HuH-7 (cell line): ENCODE measurements at regions not wholly inside any gene's neighbourhood (a gene's known extent, or its start where the extent isn't known, plus 50 kb on each side); places are given as distances from the start of the nearest gene placed in this dataset.
A peak's percentile ranks its signal among the peaks of the same experiment; 100 is the strongest.

Experiments used
- DNase-seq: peaks from one replicate; pipeline ENCODE4 v3.0.0; 2011; ENCODE audit warnings: low spot score

DNA sequence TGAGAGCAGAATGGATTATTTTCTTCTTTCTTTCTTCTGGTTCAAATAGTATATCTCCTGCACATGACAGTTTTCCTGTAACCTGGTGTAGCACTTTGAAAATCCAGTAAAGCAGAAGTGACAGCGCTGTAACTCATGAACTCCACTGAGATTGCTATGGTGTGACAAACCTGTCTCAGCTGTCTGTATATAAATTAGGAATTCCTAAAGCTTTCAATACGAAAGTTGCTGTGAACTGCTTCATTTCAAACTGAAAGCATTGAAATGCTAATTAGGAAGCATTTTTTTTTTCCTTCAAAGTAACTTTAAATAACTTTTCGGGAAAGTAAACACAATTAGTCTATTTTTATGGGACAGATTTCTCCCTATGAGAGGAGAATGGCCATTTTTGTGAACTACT is 646.9 kb upstream of the ZP4 start:
- no peak for DNase-seq

DNA sequence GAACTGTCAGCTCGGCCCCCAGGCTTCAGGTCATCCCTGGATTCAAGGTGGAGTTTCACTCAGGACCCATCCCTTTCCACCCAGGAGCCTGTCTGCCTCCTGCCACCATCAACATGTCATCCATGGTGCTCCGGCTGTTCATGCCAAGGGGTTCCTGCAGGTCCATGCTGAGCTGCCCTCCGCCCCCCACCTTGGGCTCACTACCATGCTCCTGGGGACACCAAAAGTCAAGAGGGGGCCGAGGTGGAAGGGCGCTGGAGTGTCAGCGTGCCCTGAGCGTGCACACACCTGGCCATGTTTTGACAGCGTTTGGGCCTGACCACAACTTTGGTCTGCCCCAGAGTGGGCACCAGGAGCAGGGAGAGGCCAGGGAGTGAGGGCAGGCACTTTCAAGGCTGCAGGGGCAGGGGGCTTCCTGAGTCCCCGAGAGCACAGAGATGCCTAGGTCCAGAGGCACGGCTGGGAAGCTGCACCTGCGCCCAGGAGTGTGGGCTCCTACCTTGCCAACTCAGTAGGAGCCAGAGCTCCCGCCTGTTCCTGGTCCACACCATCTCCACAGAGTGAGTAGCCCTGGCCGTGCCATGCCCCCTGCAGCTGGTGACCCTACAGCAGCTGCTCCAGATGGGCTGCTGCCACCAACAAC is 639.6 kb upstream of the ZP4 start:
- DNase-seq, result no peak

DNA sequence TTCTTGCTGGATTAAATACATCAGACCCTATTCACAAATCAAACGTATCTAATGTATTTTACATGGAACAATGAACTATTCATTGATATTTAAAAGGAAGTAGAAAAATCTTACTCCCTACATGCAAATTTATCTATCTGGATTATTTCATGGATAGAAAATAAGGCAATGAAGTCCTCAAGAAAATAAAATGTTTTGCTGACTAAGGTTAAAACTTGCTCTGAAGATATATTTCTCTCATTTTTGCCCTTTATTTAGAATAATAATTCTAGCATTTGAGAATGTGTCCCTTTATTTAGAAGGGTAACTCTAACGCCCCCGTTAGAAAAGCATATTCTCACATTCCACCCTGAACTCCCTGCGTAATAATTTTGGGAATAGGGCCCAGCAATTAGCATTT is 627.0 kb upstream of the ZP4 start:
- DNase-seq, result no peak

DNA sequence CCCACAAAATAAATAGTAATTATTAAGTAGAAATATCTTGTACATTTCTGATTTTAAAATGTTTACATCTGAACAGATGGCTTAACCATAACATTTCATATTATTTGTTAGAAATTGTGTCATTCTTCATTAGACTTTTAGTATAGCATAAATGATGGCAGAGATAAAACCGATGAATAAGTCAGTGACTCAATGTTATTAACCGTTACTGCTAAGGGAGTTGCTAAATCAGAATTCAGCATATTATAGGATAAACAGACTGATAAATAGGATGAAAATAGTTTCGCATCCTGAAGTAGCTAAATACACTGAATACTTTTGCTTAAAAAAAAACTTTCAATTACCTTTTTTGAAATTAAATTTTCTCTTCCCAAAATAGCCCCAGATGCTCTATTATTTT is 610.6 kb upstream of the ZP4 start:
- no peak for DNase-seq

DNA sequence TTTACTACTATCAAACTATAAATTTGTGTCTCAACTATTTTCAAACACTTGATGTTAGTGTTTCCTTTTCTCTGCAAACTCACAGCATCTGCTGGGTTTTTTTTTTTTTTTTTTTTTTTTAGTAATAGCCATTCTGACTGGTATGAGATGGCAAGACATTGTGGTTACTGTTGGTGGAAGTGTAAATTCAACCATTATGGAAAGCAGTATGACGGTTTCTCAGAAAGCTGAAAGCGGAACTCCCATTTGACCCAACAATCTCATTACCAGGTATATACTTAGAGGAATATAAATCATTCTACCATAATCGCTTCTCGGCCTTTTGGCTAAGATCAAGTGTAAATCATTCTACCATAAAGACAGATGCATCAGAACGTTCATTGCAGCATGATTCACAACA is 608.3 kb upstream of the ZP4 start:
- DNase-seq, result no peak

DNA sequence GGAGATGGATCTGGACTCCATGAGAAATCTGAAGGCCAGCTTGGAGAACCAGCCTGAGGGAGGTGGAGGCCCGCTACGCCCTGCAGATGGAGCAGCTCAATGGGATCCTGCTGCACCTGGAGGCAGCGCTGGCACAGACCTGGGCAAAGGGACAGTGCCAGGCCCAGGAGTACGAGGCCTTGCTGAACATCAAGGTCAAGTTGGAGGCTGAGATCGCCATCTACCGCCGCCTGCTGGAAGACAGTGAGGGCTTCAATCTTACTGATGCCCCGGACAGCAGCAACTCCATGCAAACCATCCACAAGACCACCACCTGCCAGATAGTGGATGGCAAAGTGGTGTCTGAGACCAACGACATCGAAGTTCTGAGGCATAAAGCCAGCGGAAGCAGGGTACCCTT is 601.5 kb upstream of the ZP4 start:
- no peak for DNase-seq

DNA sequence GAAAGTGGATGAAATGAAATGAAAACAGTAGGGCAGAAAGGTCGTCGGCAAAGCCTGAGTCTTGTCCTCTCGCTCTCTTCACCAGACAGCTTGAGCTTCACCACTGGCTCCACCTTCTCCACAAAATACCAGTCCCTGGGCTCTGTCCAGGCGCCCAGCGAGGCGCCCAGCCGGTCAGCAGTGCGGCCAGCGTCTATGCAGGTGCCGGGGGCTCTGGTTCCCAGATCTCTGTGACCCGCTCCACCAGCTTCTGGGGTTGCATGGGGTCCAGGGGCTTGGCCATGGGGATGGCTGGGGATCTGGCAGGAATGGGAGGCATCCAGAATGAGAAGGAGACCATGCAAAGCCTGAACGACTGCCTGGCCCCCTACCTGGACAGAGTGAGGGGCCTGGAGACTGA is 600.5 kb upstream of the ZP4 start:
- DNase-seq, result no peak

DNA sequence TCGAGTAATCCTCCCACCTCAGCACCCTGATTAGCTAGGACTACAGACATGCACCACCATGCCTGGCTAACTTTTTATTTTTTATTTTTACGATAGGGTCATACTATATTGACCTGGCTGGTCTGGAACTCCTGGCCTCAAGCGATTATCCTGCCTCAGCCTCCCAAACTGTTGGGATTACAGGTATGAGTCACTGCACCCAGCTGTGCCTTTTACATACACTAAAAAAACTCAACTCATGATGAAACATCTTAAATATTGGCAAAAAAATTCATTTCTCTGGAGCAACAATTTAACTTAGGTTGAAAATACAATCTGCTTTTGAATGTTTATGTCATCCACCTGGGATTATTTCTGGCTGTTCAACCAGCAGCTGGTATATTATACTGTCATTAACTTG is 598.3 kb upstream of the ZP4 start:
- no peak for DNase-seq

DNA sequence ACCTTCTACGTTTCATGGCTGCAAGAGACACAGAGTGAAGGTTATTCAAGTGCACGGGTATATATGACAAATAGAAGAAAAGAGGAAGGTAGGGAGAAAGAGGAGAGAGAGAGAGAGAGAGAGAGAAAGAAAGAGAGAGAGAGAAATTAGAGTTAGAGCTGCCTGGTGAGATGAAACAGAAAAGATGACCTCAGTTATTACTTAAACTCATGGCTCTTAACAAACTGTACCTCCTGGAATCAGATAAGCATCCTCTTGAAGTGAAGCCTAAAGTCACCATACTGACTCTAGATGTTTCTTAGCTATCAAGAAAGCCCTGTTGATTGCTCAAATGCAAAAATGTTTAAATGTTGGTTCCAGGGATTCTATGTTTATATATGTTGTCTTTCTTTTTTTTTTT is 597.7 kb upstream of the ZP4 start:
- DNase-seq, result no peak

DNA sequence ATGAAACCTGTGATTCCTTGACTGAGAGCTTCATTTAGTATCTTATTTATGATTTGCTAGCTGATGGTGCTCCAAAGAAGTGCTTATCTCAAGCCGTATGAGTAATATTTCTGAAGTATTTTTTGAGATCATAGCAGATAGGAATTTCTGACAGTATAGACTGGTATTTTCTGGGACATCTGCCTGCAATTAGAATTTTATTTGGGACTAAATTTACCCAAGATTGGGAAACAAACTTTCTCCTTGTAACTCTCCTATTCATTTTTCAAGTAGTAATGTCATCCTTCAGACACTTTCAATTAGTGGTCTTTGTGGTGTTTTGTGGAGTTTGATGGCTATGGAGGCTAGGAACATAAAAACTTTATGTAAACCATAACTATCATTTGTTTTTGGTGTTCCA is 597.2 kb upstream of the ZP4 start:
- DNase-seq, result no peak

DNA sequence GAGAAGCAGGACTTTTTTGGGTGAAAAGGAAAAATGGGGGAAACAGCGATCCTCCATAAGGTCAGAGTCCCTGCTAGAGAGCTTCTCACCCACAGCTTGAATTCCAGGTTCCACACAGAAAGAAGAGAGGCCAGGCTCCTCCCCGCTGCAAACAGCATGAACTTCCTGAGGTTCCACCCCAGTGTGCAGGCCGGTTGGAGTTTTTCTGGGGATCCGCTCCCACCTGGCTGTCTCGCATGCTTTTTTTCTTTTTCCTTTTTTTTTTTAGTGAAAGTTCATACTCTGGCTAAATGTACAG is 595.1 kb upstream of the ZP4 start:
- DNase-seq, result peak; percentile 15

DNA sequence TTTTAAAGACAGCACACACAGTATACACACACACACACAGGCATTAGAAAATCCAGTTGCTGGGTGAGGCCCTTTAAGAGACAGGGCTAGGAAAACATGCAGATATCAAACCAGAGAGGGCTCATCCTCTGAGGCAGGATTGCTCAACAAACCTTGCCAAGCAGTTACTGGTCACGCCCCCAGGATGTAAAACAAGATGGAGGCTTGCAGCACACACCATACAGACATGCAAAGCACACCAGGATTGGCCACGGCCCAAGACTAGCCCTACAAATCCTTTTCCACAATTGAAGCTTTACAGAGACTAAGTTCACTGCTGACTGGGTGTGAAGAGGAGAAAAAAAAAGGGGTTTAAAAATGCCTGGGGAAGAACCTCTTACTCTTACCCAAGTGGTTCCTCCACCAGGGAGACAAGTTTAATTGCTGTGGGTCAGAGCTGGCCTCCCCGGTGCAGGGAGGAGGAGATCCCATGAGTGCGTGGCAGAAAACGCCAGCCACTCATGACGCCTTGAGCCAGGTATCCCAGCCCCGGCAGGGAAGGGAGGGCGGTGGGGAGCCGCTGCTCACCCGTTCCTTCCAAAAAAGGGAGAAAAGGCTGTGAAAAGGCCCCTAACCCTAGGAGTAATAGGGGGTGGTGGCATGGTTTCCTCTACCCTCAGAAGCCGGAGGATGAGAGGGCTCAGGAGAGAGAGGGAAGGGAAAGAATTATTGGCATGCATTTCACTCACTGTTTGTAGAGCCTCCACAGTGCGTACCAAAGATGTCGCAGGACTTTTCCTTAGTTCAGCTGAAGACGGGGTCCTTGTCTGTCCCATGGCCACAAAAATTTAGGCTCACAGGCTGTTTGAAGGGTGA is 594.6 kb upstream of the ZP4 start:
- DNase-seq, result peak; percentile 41

DNA sequence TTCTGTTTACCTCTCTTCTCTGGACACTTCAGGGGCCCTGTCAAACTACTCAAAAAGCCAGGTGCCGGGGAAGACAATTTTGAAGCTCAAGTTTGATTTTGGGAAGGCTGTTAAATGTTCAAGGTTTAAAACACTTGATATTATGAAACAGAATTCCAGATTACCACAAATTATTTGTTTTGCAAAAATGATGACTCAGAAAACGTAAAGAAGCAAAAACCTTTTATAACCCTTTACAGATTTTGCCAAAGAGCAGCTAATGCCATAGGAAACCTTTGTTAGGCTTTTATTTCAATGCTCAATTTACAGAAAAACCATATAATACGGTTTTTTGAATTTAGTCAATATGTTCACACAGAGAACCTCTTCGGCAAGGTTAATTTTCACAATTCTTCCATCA is 593.4 kb upstream of the ZP4 start:
- DNase-seq, result no peak

DNA sequence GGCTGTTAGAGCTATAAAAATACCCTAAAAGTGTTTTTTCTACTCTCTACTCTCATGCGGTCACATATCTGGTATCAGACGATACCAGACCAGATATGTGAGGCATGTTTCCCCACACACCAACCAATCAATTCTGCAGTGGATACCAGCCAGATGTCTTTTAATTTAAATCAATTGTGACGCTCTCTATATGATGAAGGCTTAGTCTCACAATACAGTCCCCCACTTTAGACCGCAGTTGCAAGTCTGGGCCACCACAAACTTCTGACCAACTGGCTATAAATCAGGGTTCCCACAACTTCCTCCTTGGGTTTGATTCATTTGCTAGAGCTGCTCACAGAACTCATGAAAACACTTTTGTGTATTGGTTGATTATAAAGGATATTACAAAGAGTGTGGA is 586.1 kb upstream of the ZP4 start:
- no peak for DNase-seq

DNA sequence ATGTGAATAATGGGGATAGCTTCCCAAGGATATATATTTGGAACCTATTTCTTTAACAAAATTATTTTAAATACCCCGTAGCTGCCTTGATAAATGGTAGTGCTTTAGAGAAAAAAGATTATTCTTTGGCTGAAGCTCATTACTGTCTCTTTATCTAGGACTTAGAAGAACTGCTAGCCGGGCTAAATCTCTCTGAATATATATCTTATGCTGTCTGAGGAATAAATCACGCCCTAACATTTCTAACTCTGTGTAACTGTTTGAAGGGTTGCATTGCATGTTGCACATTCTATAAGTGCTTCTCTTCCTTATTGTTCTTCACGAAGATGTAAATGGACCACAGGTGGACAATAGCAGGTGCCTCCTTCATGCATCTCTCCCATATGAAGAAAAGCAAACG is 585.0 kb upstream of the ZP4 start:
- no peak for DNase-seq

DNA sequence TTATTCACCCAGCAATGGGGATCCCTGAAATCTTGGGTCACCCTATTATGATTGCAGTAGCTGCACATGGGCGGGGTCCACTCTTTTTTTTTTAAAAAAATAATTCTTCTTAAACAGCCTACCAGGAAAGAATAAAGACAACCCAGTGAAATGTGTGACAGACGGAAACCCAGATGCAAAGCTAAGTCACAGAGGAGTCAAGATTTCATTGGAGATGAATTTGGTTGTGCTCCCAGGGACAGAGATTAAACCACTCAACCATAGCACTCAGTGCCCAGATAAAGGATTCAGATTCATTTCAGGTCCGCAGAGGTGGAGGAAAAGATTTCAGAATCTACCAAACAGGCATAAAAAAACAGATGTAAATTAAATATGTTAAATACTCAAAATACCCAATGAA is 583.5 kb upstream of the ZP4 start:
- DNase-seq, result no peak

DNA sequence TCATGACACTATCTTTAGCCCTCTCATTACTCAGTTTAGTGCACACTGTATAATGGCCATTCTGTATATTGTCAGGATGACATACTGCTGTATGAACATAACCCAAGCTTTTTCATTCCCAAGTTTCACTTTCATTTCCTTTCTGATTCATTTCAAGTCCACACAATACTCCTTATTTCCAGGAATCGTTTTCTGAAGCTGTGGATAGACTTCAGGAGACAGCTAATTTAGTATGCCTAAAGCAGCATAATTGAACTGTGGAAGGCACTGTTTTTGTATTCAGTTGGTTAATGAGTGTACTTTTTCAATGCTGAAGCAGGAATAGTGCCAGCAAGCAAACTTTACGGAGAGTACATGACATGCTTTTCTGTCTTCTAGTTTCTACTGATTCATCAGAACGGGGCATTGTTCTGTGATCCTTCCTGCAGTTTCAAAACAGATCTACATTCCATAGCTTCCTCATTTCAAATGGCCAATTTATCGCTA is 578.5 kb upstream of the ZP4 start:
- no peak for DNase-seq

DNA sequence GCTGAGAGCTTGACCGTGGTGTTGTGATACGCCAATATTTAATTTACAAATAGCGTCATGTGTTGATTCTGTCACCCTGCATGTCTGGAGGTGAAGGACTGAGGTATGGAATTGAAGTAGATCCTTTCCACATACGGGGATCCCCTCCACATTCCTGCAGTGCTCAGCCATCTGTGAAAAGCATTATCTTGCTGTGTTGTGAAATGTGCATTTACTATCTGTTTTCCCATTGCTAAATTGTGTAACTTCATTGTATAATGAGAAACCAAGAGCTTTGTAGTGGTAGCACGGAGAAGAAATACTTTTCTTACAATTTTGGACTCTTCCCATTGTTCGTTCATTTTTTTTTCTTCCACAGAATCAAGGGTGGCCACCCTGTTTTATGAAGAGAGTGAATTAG is 577.3 kb upstream of the ZP4 start:
- no peak for DNase-seq

DNA sequence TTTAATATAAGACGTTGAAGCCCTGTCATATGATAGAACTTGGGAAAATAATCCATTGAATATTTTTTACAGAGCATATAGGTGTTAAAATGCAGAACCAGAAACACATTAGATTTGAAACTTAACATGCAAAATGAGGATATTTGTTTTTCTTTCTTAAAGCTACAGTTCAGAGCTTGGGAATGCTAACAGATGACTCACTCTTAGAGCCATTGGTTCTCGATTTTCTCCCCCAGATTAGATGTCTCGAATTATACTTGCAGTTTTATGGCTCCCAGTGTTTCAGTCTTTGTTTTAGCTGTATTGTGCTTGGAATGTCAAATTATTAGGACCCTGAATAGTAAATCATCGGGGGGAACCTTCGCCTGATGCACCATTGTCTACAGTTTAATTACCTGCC is 575.7 kb upstream of the ZP4 start:
- DNase-seq, result no peak

DNA sequence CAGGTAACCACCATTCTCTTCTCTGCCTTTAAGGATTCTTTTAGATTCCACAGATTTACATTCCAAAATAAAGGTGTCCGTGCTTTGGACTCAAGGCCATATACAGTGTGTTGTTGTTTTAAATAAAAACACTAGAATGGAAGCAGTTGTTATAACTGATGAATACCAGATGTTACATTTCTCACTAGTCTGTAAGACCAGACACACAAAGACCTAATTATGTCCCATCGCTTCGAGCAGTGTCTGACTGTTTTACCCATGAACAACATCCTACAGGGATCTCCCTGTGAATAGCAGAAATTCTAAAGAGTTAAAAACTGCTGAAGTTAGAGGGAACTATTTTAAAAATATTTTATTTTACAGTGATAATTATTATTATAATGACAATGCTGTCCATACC is 574.7 kb upstream of the ZP4 start:
- DNase-seq, result no peak

DNA sequence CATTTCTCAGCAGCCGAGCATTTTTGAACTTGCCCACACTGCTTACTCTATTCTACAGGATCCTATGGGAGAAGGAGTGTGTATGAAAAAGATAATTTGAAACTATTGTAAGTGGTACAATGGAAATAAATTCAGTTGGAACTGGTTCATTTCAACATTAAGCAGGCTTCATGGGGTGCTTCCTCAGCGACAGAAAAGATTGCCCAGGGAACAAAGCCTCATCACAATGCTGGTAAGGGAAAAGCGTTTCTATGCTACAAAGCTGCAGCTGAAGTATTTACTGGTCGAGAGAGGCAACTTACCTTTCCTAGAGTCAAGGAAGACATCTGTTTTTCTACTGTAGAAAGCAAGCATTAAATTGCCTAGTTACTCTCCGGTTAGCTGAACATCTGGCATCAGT is 568.2 kb upstream of the ZP4 start:
- DNase-seq, result no peak

DNA sequence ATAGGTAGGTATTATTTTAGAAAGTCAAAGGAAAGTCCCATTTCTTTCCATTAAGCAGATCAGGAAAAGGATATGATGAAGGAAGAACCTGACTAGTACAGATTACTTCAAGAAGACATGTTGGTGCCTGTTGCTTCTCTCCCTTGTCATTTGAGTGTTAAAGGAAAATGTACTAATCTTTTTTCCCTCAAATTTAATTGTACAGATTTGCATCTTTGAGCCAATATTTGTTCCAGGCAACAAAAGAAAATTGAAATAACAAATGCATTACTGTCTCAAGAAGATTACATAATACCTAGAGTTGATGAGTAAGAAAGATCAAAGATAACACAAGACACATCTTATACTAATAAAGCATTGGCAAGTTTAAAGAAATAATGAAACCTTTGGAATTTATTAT is 566.9 kb upstream of the ZP4 start:
- no peak for DNase-seq

DNA sequence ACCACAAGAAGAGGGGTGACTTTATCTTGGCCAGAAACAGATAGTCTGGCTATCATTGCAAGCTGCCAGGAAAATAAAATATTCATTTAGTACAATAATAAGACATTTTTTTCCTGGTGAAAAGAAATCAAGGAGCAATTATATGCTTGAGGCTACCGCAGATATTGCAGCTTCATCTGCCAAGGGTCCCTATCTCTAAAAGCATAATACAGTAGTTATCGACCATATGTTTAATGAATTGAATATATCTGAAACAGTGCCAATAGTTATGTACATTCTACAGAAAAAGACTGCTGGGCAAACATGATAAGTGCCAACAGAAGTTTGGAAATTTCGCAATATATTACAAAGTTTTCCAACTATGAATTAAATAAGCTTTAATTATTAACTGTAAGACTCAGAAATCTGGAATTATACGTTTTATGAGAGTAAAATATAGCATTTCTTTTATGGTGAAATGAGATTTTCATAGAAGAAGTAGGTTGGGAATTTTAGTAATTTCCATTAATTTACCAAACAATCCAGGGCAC is 561.1 kb upstream of the ZP4 start:
- no peak for DNase-seq

DNA sequence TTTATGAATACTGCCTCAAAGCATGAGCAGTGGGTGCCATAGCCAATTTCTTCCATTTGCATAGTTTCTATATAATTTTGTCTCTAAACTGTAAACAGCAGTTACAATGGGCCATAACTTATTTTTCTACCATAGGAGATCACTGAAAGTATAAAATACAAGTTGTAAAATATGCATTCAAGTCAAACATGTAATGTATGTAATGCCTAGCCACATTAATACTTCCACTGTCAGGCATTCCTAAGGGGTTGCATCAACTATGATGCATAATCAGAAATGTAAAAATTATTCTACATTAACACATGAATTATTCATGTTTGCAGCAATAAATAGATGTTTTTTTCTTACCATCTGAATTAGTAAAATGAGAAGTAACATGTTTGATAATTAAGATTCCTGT is 560.3 kb upstream of the ZP4 start:
- DNase-seq, result no peak
